ENCODE measurements at regions not wholly inside any gene's neighbourhood (a gene's known extent, or its start where the extent isn't known, plus 50 kb on each side); places are given as distances from the start of the nearest gene placed in this dataset.

GRCh38 chr10:29067161-29067560 is 221.7 kb upstream of the LYZL1 start:
- no peak for TF ChIP-seq CTCF (IDR thresholded peaks at IDR 0.05)
- TF ChIP-seq POLR2AphosphoS5 (IDR thresholded peaks at IDR 0.05) = no peak
